Endodermal cell (in vitro differentiated cells): ENCODE measurements at regions not wholly inside any gene's neighbourhood (a gene's known extent, or its start where the extent isn't known, plus 50 kb on each side); places are given as distances from the start of the nearest gene placed in this dataset.

Source experiments
- DNase-seq: peaks from one replicate; pipeline ENCODE4 v3.0.0-alpha.2; 2017
- H3K27ac ChIP-seq: 2 replicates; pipeline ENCODE4 v1.5.1; 2013; ENCODE audit warnings: mild to moderate bottlenecking, low read depth, low read length, moderate library complexity
- H3K27me3 ChIP-seq: 2 replicates; pipeline ENCODE4 v1.6.1; 2013; ENCODE audit warnings: mild to moderate bottlenecking, low read length, moderate library complexity; ENCODE audit not compliant: insufficient read depth, control insufficient read depth, poor library complexity, severe bottlenecking
- H3K36me3 ChIP-seq: 2 replicates; pipeline ENCODE4 v1.7.0; 2013; ENCODE audit warnings: mild to moderate bottlenecking, low read length, moderate library complexity; ENCODE audit not compliant: control insufficient read depth, insufficient read depth
- H3K4me1 ChIP-seq: one replicate; pipeline ENCODE4 v1.7.0; 2013; ENCODE audit warnings: low read length; ENCODE audit not compliant: control insufficient read depth, insufficient read depth
- H3K4me3 ChIP-seq: 2 replicates; pipeline ENCODE4 v1.5.1; 2013; ENCODE audit warnings: mild to moderate bottlenecking, low read length, moderate library complexity
- H3K9ac ChIP-seq: 2 replicates; pipeline ENCODE4 v1.6.1; 2013; ENCODE audit warnings: mild to moderate bottlenecking, low read length, moderate library complexity; ENCODE audit not compliant: poor library complexity, severe bottlenecking; ENCODE audit errors: extremely low read depth
- H3K9me3 ChIP-seq: 2 replicates; pipeline ENCODE4 v1.6.1; 2013; ENCODE audit warnings: mild to moderate bottlenecking, low read length, moderate library complexity; ENCODE audit not compliant: control insufficient read depth
- H3K27ac Mint-ChIP-seq: 2 replicates; pipeline ENCODE4 v1.8.0; 2020; ENCODE audit warnings: mixed read lengths
- H3K27me3 Mint-ChIP-seq: 2 replicates; pipeline ENCODE4 v1.8.0; 2021; ENCODE audit warnings: mild to moderate bottlenecking, mixed read lengths; ENCODE audit not compliant: insufficient read depth
- H3K36me3 Mint-ChIP-seq: 2 replicates; pipeline ENCODE4 v1.8.0; 2020; ENCODE audit warnings: low read depth, mixed read lengths
- H3K4me1 Mint-ChIP-seq: 2 replicates; pipeline ENCODE4 v1.8.0; 2020; ENCODE audit warnings: mixed read lengths
- H3K4me3 Mint-ChIP-seq: 2 replicates; pipeline ENCODE4 v1.8.0; 2020; ENCODE audit warnings: mild to moderate bottlenecking, moderate library complexity, mixed read lengths
- H3K9me3 Mint-ChIP-seq: 2 replicates; pipeline ENCODE4 v1.8.0; 2020; ENCODE audit warnings: mild to moderate bottlenecking, mixed read lengths
- CTCF ChIP-seq: fragments of 200-600 bp; sonication (generic); conservative IDR thresholded peaks from 2 replicates; pipeline ENCODE4 v1.5.0; 2021; ENCODE audit warnings: antibody characterized with exemption, mild to moderate bottlenecking
- WGBS, 2 experiments: methylation state at CpG; one replicate each; pipeline versions ENCODE4 v1.1.5 to v1.1.7; 2013; ENCODE audit warnings: missing lambda C conversion rate in 2 of 2, mixed read lengths in 1 of 2; ENCODE audit not compliant: insufficient coverage in 1 of 2, insufficient read length in 1 of 2; 5-methylcytosine and 5-hydroxymethylcytosine counted together

GRCh38 chr6:66538551-66539135, 831.6 kb upstream of the EYS start:
- Mint-ChIP-seq H3K27me3 (no peaks in the 10 kb centered on the region), H3K36me3 (no peaks in the 10 kb centered on the region), H3K27ac (no peak overlapping the region), H3K4me1 (peaks cover 11% of the 10 kb centered on the region), H3K9me3 (peaks cover 2% of the 10 kb centered on the region), H3K4me3 (no peak overlapping the region)
- Histone ChIP-seq H3K9ac (no peak overlapping the region), H3K4me1 (no peaks in the 10 kb centered on the region), H3K36me3 (no peaks in the 10 kb centered on the region), H3K27ac (no peak overlapping the region), H3K9me3 (peaks cover 5% of the 10 kb centered on the region), H3K4me3 (no peak overlapping the region), H3K27me3 (no peaks in the 10 kb centered on the region)
- DNase-seq: no peak
- TF ChIP-seq CTCF: no peak
- no CpG with 5 or more reads among the region's 1 CpG for WGBS, 2 experiments

- H3K4me1 ChIP-seq: no peaks in the 10 kb centered on the region
- Mint-ChIP-seq H3K4me1 (peaks cover 14% of the 10 kb centered on the region), H3K9me3 (no peaks in the 10 kb centered on the region), H3K4me3 (no peak overlapping the region), H3K36me3 (no peaks in the 10 kb centered on the region), H3K27me3 (no peaks in the 10 kb centered on the region), H3K27ac (no peak overlapping the region)
- H3K36me3 ChIP-seq: no peaks in the 10 kb centered on the region
- H3K9ac ChIP-seq: no peak overlapping the region
- 87 to 89% methylated on average over 3 to 4 of the region's 4 CpGs for WGBS, 2 experiments
- no peak overlapping the region for H3K4me3 ChIP-seq
- H3K27me3 ChIP-seq: no peaks in the 10 kb centered on the region
- H3K27ac ChIP-seq: no peak overlapping the region
- no peak for TF ChIP-seq CTCF
- no peak for DNase-seq
- no peaks in the 10 kb centered on the region for H3K9me3 ChIP-seq
Observed at GRCh38 chr6:66533921-66534404, 826.9 kb upstream of the EYS start.

GRCh38 chr6:66526061-66526460, 819.0 kb upstream of the EYS start:
- Mint-ChIP-seq H3K4me1 (no peaks in the 10 kb centered on the region), H3K27me3 (no peaks in the 10 kb centered on the region), H3K36me3 (no peaks in the 10 kb centered on the region), H3K9me3 (no peaks in the 10 kb centered on the region), H3K27ac (no peak overlapping the region), H3K4me3 (no peak overlapping the region)
- H3K9ac ChIP-seq: no peak overlapping the region
- H3K36me3 ChIP-seq: no peaks in the 10 kb centered on the region
- WGBS, 2 experiments: 88 to 96% methylated on average over 2 to 3 of the region's 3 CpGs
- DNase-seq: no peak
- no peak overlapping the region for H3K4me3 ChIP-seq
- no peaks in the 10 kb centered on the region for H3K9me3 ChIP-seq
- H3K27me3 ChIP-seq: no peaks in the 10 kb centered on the region
- no peak overlapping the region for H3K27ac ChIP-seq
- no peaks in the 10 kb centered on the region for H3K4me1 ChIP-seq
- no peak for TF ChIP-seq CTCF
